ENCODE measurements at regions not wholly inside any gene's neighbourhood (a gene's known extent, or its start where the extent isn't known, plus 50 kb on each side); places are given as distances from the start of the nearest gene placed in this dataset.

DNA sequence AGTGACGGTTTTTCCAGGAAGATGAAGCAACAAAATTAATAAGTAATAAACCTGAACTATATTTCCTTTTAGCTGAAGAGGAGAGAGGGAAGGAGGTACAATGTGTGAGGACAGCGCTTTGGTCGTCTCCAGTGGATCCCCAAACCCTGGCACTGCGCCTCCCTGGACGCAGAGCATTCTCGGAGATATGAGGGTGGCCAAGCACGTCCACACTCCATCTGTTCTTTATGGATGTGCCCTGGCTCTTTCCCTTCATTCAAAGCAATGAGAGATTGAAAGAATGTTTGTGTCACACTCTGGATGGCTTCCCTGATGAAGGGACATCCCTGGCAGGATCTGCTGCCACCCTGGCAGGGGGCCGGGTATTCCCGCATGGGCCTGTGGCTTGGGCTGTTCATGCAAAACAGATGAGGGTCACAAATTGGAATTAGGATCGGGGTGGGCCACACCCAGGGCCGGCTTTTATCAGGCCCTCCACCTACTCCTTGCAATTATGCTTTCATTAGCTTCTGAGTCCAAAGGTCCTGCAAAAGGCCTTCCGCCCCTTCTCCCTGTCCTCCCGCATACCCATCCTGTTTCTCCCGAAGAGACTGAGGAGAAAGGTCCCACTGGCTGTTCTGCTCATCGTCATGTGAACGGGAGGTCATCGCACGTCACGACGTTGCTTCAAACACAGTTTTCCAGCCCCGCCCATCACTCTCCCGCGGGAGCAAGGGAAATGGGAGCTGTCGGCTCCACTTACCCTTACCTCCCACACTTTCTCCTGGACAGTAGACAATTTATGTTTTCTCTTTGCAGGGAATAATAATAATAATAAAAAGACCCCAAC lies 286.1 kb upstream of the IRX4 start:
- Histone ChIP-seq H3K4me1 (ENCODE audit: control insufficient read depth, insufficient read depth, low read length, unreplicated experiment) (no peaks in the 10 kb centered on the region), H3K4me3 (ENCODE audit: low read depth, low read length) (no peak overlapping the region), H3K79me2 (ENCODE audit: control insufficient read depth, insufficient read depth, low read length, unreplicated experiment) (no peaks in the 10 kb centered on the region), H2AFZ (ENCODE audit: low read length, unreplicated experiment) (no peak overlapping the region), H3K27ac (ENCODE audit: low read depth, low read length) (no peak overlapping the region), H3K36me3 (ENCODE audit: insufficient read depth, low read length) (no peaks in the 10 kb centered on the region), H3K27me3 (ENCODE audit: insufficient read depth, low read length) (peaks cover 51% of the 10 kb centered on the region)

DNA sequence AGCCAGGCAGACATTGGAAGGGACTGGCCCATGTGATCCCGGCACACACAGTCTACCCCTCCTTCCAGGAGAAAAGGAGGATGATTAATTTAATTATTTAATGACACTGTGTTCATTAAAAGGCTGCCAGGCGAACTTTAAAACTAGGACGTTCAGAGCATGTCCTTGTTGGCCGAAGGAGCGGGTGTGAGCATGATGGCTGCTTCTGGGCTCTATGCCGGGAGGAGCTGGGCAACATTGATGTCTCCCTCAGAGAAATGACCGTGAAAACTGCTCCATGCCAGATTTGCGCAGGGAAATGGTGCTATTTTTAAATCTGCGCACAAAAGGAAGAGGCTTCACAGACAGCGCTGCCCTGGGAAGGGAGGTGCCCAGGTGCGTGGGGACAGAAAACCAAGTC lies 284.9 kb upstream of the IRX4 start:
- no peak overlapping the region for H2AFZ ChIP-seq (ENCODE audit: low read length, unreplicated experiment)
- H3K27me3 ChIP-seq (ENCODE audit: insufficient read depth, low read length): peaks cover 41% of the 10 kb centered on the region; the same call in 1 of the 2 replicates
- H3K79me2 ChIP-seq (ENCODE audit: control insufficient read depth, insufficient read depth, low read length, unreplicated experiment): no peaks in the 10 kb centered on the region
- no peaks in the 10 kb centered on the region for H3K4me1 ChIP-seq (ENCODE audit: control insufficient read depth, insufficient read depth, low read length, unreplicated experiment)
- no peak overlapping the region for H3K27ac ChIP-seq (ENCODE audit: low read depth, low read length)
- H3K36me3 ChIP-seq (ENCODE audit: insufficient read depth, low read length): no peaks in the 10 kb centered on the region
- no peak overlapping the region for H3K4me3 ChIP-seq (ENCODE audit: low read depth, low read length)

DNA sequence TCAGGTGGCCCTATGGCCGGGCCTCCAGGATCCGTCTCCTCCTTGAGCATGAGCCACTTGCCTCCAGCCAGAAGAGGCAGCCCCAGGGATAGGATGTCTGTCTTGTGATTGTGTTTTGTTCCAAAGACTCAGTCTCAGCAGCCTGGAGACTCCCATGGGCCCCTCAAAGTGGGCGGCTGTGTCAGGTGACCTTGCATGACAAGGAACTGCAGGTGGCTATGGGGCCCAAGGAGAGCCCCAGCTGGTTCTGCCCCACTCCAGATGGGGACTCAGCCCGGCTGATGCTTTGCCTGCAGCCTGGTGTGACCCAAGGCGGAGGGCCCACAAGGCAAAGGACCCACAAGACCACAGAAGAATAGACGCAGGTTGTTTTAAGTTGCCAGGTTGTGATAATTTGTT lies 284.3 kb upstream of the IRX4 start:
- H2AFZ ChIP-seq (ENCODE audit: low read length, unreplicated experiment): no peak overlapping the region
- H3K27ac ChIP-seq (ENCODE audit: low read depth, low read length): no peak overlapping the region
- H3K79me2 ChIP-seq (ENCODE audit: control insufficient read depth, insufficient read depth, low read length, unreplicated experiment): no peaks in the 10 kb centered on the region
- H3K4me3 ChIP-seq (ENCODE audit: low read depth, low read length): no peak overlapping the region
- no peaks in the 10 kb centered on the region for H3K36me3 ChIP-seq (ENCODE audit: insufficient read depth, low read length)
- H3K27me3 ChIP-seq (ENCODE audit: insufficient read depth, low read length): peaks cover 35% of the 10 kb centered on the region
- no peaks in the 10 kb centered on the region for H3K4me1 ChIP-seq (ENCODE audit: control insufficient read depth, insufficient read depth, low read length, unreplicated experiment)

DNA sequence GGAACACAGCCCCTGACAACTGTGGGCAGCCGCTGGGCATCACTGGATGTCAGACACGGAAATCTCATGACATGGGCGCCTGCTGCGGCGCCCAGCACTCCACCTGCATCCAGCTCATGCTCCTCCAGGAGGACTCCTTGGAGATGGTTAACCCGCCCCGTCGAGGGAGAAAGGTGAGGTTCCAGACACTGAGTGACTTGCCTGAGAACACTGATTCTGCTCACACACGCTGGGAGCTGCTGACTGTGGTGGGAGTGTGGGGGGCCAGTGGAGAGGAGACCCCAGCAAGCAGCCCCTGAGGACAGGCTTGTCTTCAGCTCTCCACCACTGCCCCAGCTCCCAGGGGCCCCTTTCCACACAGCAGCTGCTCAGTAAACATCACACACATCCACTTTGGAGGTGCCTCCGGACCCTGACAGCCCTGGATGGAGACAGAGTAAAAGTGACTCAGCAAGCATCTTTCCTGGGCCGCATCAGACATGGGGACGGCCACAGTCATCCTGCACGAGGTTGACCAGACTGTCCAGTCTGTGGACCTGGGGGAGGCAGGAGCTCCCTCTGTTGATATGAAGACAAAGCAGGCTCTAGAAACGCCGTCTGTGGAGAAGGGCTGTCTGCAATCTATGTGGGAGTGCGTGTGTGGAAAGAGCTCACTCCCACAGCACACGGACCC lies 283.7 kb upstream of the IRX4 start:
- Histone ChIP-seq H2AFZ (ENCODE audit: low read length, unreplicated experiment) (no peak overlapping the region), H3K27ac (ENCODE audit: low read depth, low read length) (no peak overlapping the region), H3K4me3 (ENCODE audit: low read depth, low read length) (no peak overlapping the region), H3K4me1 (ENCODE audit: control insufficient read depth, insufficient read depth, low read length, unreplicated experiment) (no peaks in the 10 kb centered on the region), H3K36me3 (ENCODE audit: insufficient read depth, low read length) (no peaks in the 10 kb centered on the region), H3K27me3 (ENCODE audit: insufficient read depth, low read length) (peaks cover 30% of the 10 kb centered on the region), H3K79me2 (ENCODE audit: control insufficient read depth, insufficient read depth, low read length, unreplicated experiment) (no peaks in the 10 kb centered on the region)

DNA sequence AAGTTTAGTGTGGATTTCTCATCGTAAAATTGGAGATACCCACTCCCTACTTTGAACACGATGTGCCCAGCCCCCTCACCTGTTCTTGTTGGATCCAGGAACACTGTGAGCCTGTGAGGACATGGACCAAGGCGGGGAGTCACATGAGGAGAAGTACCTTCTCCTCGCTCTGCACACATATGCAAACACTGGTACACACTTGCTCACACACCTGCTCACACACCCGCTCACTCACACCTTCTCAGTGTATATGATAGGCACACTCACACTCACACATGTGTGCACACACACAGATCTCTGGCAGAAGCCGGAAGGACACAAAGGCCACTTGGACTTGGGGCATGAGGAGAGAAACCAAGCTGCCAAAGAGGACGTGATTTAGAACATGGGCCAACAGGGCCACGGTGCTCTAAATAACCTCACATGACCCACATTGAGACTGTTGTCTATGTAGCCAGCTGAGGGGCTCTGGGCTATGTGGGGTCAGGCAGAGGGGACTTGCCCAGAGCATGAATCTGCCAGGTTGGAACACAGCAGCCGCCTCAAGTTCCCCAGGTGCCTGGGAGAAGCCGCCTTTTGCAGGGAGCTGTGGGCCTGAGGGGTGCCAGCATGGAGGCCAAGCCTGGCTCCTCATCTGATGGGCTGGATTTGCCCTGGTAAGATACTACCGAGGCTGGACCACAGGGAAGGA lies 283.0 kb upstream of the IRX4 start:
- Histone ChIP-seq H3K27me3 (ENCODE audit: insufficient read depth, low read length) (peaks cover 24% of the 10 kb centered on the region), H3K79me2 (ENCODE audit: control insufficient read depth, insufficient read depth, low read length, unreplicated experiment) (no peaks in the 10 kb centered on the region), H3K36me3 (ENCODE audit: insufficient read depth, low read length) (no peaks in the 10 kb centered on the region), H3K27ac (ENCODE audit: low read depth, low read length) (no peak overlapping the region), H3K4me1 (ENCODE audit: control insufficient read depth, insufficient read depth, low read length, unreplicated experiment) (no peaks in the 10 kb centered on the region), H3K4me3 (ENCODE audit: low read depth, low read length) (no peak overlapping the region), H2AFZ (ENCODE audit: low read length, unreplicated experiment) (no peak overlapping the region)

DNA sequence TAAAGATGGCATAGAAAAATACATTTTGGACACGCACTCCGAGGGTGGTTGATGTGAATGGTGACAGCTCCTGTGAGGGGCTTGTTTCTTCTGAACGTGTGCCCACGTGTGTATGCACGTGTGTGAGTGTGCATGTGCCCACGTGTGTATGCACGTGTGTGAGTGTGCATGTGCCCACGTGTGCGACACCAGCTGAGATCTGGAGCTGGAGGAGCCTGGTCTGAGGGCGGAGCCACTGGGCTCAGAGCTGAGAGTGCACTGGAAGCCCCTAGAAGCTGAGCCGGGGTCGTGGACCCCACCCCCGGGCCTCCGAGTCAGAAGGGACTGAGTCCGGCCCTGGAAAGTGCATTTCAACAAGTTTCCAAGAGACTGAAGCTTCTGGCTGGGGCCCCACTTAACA lies 282.5 kb upstream of the IRX4 start:
- Histone ChIP-seq H3K4me1 (ENCODE audit: control insufficient read depth, insufficient read depth, low read length, unreplicated experiment) (no peaks in the 10 kb centered on the region), H3K36me3 (ENCODE audit: insufficient read depth, low read length) (no peaks in the 10 kb centered on the region), H3K4me3 (ENCODE audit: low read depth, low read length) (no peak overlapping the region), H3K27ac (ENCODE audit: low read depth, low read length) (no peak overlapping the region), H3K27me3 (ENCODE audit: insufficient read depth, low read length) (peaks cover 19% of the 10 kb centered on the region), H2AFZ (ENCODE audit: low read length, unreplicated experiment) (no peak overlapping the region), H3K79me2 (ENCODE audit: control insufficient read depth, insufficient read depth, low read length, unreplicated experiment) (no peaks in the 10 kb centered on the region)

DNA sequence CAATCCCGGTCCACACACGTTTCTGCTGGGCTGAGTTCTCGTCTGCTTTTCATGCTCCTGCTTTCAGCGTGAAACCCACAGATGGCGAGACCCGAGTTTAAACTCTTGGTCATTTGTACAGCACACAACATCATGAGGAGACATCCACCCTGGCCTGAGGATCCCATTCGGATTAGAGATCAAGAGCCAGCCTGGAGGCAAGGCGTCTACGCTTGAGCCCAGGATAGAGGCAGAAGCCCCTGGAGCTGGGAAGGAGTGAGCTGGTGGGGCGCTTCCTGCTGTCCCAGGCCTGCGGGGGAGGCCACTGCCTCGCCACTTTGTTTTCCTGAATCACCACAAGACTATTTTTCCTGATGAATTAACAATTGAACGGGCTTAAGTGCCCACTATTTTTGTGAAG lies 281.9 kb upstream of the IRX4 start:
- H3K36me3 ChIP-seq (ENCODE audit: insufficient read depth, low read length): no peaks in the 10 kb centered on the region
- no peaks in the 10 kb centered on the region for H3K4me1 ChIP-seq (ENCODE audit: control insufficient read depth, insufficient read depth, low read length, unreplicated experiment)
- H3K4me3 ChIP-seq (ENCODE audit: low read depth, low read length): no peak overlapping the region
- H3K79me2 ChIP-seq (ENCODE audit: control insufficient read depth, insufficient read depth, low read length, unreplicated experiment): no peaks in the 10 kb centered on the region
- H2AFZ ChIP-seq (ENCODE audit: low read length, unreplicated experiment): no peak overlapping the region
- peaks cover 12% of the 10 kb centered on the region for H3K27me3 ChIP-seq (ENCODE audit: insufficient read depth, low read length)
- H3K27ac ChIP-seq (ENCODE audit: low read depth, low read length): no peak overlapping the region

DNA sequence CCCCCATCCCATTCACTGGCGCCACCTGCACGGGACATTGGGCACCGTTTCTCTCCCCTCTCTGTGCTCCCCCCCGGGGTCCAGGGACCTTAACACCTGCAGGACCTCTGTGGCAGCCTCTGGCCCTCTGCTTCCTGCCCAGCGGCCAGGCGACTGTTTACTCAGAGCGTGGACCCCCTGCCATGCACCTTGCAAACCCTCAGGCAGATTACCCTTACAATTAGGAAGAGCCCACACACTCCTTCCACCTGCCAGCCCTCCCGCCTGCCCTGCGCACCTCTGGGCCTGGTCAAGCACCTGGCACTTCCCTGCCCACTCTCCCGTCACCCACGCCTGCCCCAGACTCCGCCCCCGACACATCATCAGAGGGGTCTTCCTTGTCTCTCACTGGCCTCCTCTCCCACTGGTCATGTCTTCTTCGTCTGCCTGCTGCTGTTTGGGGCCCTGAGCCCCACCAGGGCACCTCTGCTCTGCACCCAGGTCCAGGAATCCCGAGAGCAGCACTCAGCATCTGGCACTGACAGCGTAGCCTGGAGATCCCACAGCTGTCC lies 281.3 kb upstream of the IRX4 start:
- no peak overlapping the region for H3K27ac ChIP-seq (ENCODE audit: low read depth, low read length)
- peaks cover 14% of the 10 kb centered on the region for H3K27me3 ChIP-seq (ENCODE audit: insufficient read depth, low read length)
- no peak overlapping the region for H2AFZ ChIP-seq (ENCODE audit: low read length, unreplicated experiment)
- H3K36me3 ChIP-seq (ENCODE audit: insufficient read depth, low read length): no peaks in the 10 kb centered on the region
- H3K79me2 ChIP-seq (ENCODE audit: control insufficient read depth, insufficient read depth, low read length, unreplicated experiment): no peaks in the 10 kb centered on the region
- no peak overlapping the region for H3K4me3 ChIP-seq (ENCODE audit: low read depth, low read length)
- H3K4me1 ChIP-seq (ENCODE audit: control insufficient read depth, insufficient read depth, low read length, unreplicated experiment): no peaks in the 10 kb centered on the region

DNA sequence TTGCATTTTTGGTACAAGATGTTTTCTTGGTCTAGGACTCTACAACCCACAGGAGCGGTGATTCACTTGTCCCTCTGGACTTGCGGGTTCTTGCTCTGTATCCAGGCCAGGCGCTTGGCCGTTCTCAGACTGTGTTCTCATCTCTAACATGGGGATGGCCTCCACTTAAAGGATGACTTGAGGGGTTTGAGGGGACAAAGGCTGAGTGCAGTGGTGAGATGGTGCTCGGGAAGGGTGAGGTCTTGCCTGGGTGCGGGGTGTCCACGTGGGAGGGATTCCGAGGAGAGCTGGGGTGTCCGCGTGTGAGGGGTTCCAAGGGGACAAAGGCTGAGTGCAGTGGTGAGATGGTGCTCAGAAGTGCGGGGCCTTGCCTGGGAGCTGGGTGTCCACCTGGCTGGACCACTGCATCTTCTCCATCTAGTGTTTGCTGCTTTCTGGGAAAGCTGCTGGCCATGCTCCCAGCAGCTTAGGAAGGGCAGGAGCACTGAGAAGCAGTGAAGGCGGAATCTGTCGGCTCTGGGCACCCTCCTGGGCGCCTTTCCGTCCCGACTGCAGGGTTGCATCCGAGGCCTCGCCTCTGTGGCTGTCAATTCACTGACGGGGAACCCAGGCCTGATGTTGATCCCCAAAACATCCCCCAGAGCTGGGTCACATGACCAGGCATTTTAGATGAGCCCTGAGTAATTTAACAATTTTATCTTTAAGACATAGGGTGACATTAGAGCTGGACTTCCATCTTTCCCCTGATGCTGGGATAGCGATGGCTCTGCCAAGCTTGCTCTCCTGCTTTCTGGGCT lies 280.5 kb upstream of the IRX4 start:
- Histone ChIP-seq H3K27ac (ENCODE audit: low read depth, low read length) (no peak overlapping the region), H3K27me3 (ENCODE audit: insufficient read depth, low read length) (peaks cover 11% of the 10 kb centered on the region), H2AFZ (ENCODE audit: low read length, unreplicated experiment) (no peak overlapping the region), H3K4me3 (ENCODE audit: low read depth, low read length) (no peak overlapping the region), H3K79me2 (ENCODE audit: control insufficient read depth, insufficient read depth, low read length, unreplicated experiment) (no peaks in the 10 kb centered on the region), H3K4me1 (ENCODE audit: control insufficient read depth, insufficient read depth, low read length, unreplicated experiment) (no peaks in the 10 kb centered on the region), H3K36me3 (ENCODE audit: insufficient read depth, low read length) (no peaks in the 10 kb centered on the region)

DNA sequence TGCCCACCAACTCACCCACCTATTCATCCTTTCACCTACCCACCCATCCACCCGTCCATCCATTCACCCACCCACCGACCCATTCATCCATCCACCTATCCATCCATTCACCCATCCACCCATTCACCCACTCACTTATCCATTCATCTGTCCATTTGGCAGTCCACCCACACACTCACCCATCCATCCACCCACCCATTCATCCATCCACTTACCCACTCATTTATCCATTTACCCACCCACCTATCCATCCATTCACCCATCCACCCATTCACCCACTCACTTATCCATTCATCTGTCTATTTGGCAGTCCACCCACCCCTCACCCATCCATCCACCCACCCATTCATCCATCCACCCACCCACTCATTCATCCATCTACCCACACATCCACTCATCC lies 278.1 kb upstream of the IRX4 start:
- no peaks in the 10 kb centered on the region for H3K79me2 ChIP-seq (ENCODE audit: control insufficient read depth, insufficient read depth, low read length, unreplicated experiment)
- H3K27me3 ChIP-seq (ENCODE audit: insufficient read depth, low read length): peaks cover 4% of the 10 kb centered on the region
- H3K4me1 ChIP-seq (ENCODE audit: control insufficient read depth, insufficient read depth, low read length, unreplicated experiment): no peaks in the 10 kb centered on the region
- no peak overlapping the region for H2AFZ ChIP-seq (ENCODE audit: low read length, unreplicated experiment)
- H3K36me3 ChIP-seq (ENCODE audit: insufficient read depth, low read length): no peaks in the 10 kb centered on the region
- no peak overlapping the region for H3K27ac ChIP-seq (ENCODE audit: low read depth, low read length)
- H3K4me3 ChIP-seq (ENCODE audit: low read depth, low read length): no peak overlapping the region
